NCI-H1930 (cell line): ENCODE measurements at regions not wholly inside any gene's neighbourhood (a gene's known extent, or its start where the extent isn't known, plus 50 kb on each side); places are given as distances from the start of the nearest gene placed in this dataset.

Source experiments
- DNase-seq, 2 experiments: peaks; one replicate each; lab custom pipeline; 2025; lab: John Stamatoyannopoulos, UW

DNA sequence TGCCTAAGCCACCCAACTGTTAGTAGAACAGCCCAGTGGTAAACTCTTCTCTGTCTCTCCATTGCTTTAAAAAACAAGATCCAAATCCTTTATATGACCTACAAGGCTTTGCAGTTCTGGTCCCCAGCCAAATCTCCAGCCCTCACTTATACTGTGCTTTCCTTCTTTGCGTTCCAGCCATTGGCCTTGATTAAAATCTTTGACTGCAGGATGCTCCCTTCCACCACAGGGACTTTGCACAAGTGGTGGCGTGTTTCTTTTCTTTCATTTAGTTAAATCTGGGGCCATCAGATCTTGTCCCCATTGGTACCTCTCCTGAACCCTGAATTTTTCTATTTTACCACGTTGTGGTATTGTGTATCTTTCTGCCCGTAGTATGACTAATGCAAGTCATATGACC lies 183.7 kb downstream of the VRK1 start:
- no peak for DNase-seq

DNA sequence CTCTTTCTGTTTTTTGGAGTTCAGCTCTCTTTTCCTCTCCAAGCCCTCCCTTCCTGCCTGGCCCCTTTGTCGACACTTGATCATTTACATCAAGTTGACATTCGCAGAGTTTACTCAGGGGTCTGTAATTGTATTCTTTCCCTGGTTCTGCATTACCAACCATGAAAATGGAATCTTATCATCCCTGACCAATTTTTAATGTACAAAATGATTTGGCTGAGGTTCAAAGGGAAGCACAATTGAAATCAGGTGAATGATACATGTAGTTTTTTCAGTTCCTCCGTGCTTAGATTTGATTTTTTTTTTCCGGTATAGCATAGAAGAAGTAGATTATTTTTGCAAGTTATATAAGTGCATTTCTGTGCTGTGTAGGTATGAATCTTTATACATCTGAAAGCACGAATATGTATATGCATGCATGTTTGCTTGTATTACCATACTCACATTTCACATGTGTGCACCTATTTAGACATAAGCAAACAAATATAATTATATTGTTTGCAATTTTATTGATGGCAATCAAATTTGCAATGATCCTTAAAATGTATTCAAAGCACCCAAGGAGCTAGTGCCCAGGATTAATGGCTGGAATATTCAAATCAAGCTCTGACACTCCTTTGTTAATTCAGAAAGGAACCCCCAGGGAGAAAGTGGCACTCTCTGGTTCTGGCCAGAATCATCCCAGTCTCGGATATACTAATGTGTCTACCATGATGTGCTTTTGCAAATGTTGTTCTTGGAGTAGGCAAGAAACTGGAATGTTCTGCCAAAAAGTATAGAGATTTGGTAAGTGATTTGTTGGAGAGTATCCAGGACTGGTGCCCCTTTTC lies 189.3 kb downstream of the VRK1 start:
- DNase-seq: no peak

- no peak for DNase-seq
These were observed 189.9 kb downstream of the VRK1 start for GRCh38 chr14:96987086-96987474.

GRCh38 chr14:96987771-96988170 lies 190.6 kb downstream of the VRK1 start:
- no peak for DNase-seq

- no peak for DNase-seq
These were observed 192.1 kb downstream of the VRK1 start for GRCh38 chr14:96989306-96989705.

GRCh38 chr14:96991226-96991625 lies 194.0 kb downstream of the VRK1 start:
- DNase-seq: no peak

DNA sequence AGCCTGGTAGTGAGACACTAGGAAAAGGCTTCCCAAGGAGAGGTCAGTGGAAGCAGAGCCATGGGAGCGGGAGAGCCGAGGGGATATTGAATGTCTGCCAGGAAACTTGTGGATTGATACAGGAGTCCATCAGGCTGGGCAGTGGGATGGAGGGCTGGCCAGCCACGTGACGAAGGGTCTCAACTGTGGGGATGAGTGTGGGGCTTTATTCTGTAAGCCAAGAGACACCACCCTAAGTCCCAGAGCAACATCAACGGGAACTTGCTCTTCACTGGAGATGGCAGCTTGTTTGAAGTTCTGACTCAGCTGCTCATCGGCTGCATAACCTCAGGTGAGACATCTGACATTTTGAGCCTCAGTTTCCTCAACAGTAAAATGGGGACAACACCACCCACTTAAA lies 197.8 kb downstream of the VRK1 start:
- DNase-seq: no peak

DNA sequence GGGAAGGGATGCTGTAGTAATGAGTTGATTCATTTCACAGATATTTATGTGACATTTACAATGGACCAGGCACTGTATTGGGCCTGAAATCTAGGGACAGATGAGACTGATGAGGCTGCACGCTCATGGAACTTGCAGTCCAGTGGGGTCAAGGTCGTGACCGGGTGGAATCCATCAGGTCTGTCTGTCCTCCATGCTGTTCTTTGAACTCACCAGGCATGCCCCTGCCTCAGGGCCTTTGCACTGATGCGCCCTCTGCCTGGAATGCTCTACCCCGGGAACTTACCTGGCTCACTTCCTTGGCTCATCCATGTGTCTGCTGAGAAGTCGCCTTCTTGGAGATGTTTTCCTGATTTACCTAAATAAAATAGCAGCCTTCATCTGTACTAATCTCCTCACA lies 200.1 kb downstream of the VRK1 start:
- no peak for DNase-seq

DNA sequence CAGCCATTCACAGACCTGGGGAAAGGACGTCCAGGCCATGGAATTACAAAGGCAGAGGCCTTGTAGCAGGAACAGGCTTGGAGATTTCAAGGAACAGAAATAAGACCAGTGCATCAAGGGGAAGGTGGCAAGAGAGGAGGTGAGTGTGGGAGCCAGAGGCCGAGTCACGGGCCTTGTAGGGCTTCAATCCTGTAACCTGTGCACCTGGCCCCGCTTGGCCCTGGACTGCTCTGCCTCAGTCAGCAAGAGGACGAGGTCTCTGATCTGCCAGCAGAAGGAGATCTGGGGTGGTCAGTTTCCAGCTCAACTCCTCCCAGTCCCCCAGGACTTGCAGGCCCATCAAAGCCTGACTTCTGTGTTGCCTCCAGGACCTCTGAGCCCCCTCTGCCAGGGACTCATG lies 200.8 kb downstream of the VRK1 start:
- no peak for DNase-seq

GRCh38 chr14:96999654-97000155 lies 202.5 kb downstream of the VRK1 start:
- DNase-seq: no peak

DNA sequence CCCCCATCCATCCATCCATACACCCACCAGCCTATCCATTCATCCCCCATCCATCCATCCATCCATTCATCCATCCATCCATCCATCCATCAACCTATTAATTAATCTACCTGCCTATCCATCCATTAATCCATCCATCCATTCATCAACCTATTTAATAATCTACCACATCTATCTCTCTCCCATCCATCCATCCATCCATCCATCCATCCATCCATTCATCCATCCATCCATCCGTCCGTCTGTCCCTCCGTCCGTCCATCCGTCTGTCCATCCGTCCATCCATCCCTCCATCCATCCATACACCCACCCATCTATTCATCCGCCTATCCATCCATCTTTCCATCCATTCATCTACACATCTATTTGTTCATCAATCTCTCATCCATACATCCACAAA lies 205.3 kb downstream of the VRK1 start:
- DNase-seq: no peak

GRCh38 chr14:97005934-97006333 lies 208.8 kb downstream of the VRK1 start:
- DNase-seq: no peak

- no peak for DNase-seq
These were observed 213.4 kb downstream of the VRK1 start for GRCh38 chr14:97010491-97011160.

GRCh38 chr14:97013878-97014277 lies 216.7 kb downstream of the VRK1 start:
- DNase-seq: no peak

DNA sequence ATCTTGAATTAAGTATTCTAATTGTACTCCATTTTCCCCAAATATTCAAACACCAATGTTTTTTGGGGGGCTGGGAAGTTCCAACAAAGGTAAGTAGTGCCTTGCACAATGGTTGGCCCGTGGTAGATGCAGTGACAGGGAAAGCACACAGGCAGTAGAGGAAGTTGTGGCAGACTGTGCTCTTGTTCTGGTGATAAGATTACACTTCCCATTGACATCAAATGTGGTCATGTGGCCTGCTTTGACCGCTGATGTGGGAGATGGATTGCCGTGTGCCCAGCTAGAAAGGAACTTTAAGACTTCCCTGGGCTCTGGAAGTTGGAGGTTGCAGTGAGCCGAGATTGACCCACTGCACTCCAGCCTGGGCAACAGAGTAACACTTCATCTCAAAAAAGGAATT lies 223.8 kb downstream of the VRK1 start:
- DNase-seq: no peak

- no peak for DNase-seq
These were observed 224.5 kb downstream of the VRK1 start for GRCh38 chr14:97021571-97022168.

GRCh38 chr14:97022741-97023140 lies 225.6 kb downstream of the VRK1 start:
- DNase-seq: no peak

GRCh38 chr14:97023871-97024270 lies 226.7 kb downstream of the VRK1 start:
- no peak for DNase-seq

DNA sequence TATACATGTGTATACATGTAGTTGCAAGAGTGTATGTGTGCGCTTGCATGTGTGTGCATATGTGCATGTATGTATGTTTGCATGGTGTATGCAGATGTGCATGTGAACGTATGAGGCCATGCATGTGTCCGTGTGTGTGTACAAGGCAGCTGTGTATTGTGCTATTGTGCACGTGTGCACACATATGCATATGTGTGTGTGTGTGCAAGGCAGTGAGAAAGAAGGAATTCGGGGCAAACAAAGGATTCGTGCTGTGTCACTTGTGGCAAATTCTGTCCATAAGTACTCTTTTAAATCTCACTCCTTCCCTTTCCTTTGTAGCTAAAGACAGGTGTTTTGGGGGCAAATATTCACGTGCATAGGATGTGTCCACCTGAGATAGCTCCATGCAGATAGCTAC lies 227.1 kb downstream of the VRK1 start:
- no peak for DNase-seq

DNA sequence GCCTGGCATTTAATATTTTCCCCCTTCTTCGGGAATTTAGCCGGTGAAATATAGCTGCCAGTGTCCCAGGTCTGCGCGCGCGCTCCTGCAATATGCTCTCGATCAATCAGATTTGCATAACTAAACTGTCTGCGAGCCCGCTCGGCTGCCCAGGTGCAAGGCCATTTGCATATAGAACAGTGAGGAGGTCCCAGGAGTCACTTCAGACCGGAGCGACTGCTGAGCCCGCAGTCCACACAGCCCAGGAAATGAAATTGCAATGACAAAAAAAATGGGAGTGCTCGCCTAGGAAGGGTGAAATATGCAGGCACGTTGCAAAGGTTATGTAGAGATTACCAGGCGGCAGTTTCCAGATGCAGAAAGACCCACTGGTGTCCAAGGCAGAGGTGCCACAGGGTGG lies 228.5 kb downstream of the VRK1 start:
- no peak for DNase-seq

DNA sequence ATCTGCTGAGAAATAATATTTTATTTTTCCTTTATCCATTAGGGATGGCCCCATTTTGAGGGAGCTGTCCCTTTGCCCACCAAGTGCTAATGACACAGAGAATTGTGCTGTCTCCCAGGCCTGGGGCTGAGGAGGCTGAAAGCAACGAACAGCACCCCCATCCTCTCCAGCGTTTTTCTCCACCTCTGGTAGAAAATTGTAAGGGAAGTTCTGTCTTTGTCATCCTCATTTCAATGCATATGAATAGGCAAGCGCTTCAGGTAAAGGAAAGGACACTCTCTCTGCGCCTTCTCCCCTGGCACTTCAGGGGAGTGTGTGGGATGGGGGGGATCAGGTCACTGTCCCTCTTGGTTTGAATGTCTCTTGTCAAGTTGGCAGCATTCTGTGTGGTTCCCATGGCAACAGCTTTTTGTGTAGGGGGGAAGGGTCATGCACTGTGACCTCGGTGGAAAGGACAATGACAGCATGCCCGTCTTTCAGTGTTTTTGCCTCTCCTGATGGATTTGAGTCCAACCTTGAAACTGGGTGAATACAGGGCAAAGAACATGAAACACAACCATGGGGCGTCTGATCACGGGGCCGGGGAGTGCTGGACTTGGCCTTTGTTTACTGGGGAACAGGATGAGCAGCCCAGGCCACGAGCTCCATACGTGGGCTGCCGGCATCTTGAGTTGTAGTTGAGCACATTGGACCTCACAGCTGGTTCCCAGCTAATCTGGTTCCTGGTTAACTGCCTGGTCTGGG lies 230.2 kb downstream of the VRK1 start:
- DNase-seq: no peak

- DNase-seq: no peak
These were observed 231.2 kb downstream of the VRK1 start for GRCh38 chr14:97028382-97028781.
